ENCODE measurements at regions not wholly inside any gene's neighbourhood (a gene's known extent, or its start where the extent isn't known, plus 50 kb on each side); places are given as distances from the start of the nearest gene placed in this dataset.
"Not testable (repeated sequence)": the region's sequence is repeated elsewhere in the genome, so short reads cannot be mapped to it uniquely, and the experiment has no call there.

- H3K27ac ChIP-seq, result no peak overlapping the region
- no peaks in the 10 kb centered on the region for H3K9me3 ChIP-seq (replicated peaks in 1 of 3)
- H3K36me3 ChIP-seq (replicated peaks in 1 of 2), result no peaks in the 10 kb centered on the region
- H3K4me3 ChIP-seq, result no peak overlapping the region
- TF ChIP-seq POLR2A (IDR thresholded peaks at IDR 0.05) (no peak), CTCF (IDR thresholded peaks at IDR 0.05) (no peak)
- WGBS, 4 donors, result 77 to 95% (median 85%) methylated on average over 2 of the region's 2 CpGs
- DNase-seq, result no peak
- intact Hi-C loops (cut with DNase I), result loop anchor here in 1 of 2 donors (5.0 kb wide), 1 partner anchor 100 kb away; the partner anchor contains the start of gene LMNB1
- no peaks in the 10 kb centered on the region for H3K27me3 ChIP-seq
- no peaks in the 10 kb centered on the region for H3K4me1 ChIP-seq (replicated peaks in 1 of 2)
Observed at GRCh38 chr5:126677121-126677520, 76.4 kb downstream of the PHAX start.

- Histone ChIP-seq H3K4me3 (no peak overlapping the region), H3K27me3 (no peaks in the 10 kb centered on the region), H3K4me1 (replicated peaks in 1 of 2) (no peaks in the 10 kb centered on the region), H3K9me3 (replicated peaks in 1 of 3) (no peaks in the 10 kb centered on the region), H3K27ac (no peak overlapping the region), H3K36me3 (replicated peaks in 1 of 2) (no peaks in the 10 kb centered on the region)
- intact Hi-C loops (cut with DNase I), result no loop called here
- 36 to 52% (median 41%) methylated on average over 3 to 4 of the region's 4 CpGs for WGBS, 4 donors
- TF ChIP-seq CTCF (IDR thresholded peaks at IDR 0.05) (no peak), POLR2A (IDR thresholded peaks at IDR 0.05) (no peak)
- no peak for DNase-seq
Observed at GRCh38 chr5:126680191-126680817, 79.6 kb downstream of the PHAX start.

- WGBS, 4 donors, result 79 to 88% (median 85%) methylated on average over 9 of the region's 9 CpGs
- DNase-seq; intact Hi-C loops (cut with DNase I): not testable (repeated sequence)
Observed at GRCh38 chr5:126681314-126681713, 80.6 kb downstream of the PHAX start.

GRCh38 chr5:126681970-126682369, 81.2 kb downstream of the PHAX start:
- 63 to 76% (median 72%) methylated on average over 6 of the region's 6 CpGs for WGBS, 4 donors
- no peak overlapping the region for H3K27ac ChIP-seq

More at GRCh38 chr5:126681314-126681713, 80.6 kb downstream of the PHAX start:
- not testable (repeated sequence) for H3K4me3 ChIP-seq; H3K27me3 ChIP-seq; H3K36me3 ChIP-seq (replicated peaks in 1 of 2); H3K4me1 ChIP-seq (replicated peaks in 1 of 2); H3K9me3 ChIP-seq (replicated peaks in 1 of 3); H3K27ac ChIP-seq

More at GRCh38 chr5:126681970-126682369, 81.2 kb downstream of the PHAX start:
- no peaks in the 10 kb centered on the region for H3K9me3 ChIP-seq (replicated peaks in 1 of 3)
- no peaks in the 10 kb centered on the region for H3K4me1 ChIP-seq (replicated peaks in 1 of 2)
- TF ChIP-seq CTCF (IDR thresholded peaks at IDR 0.05) (no peak), POLR2A (IDR thresholded peaks at IDR 0.05) (no peak)
- H3K36me3 ChIP-seq (replicated peaks in 1 of 2), result no peaks in the 10 kb centered on the region
- DNase-seq, result no peak
- H3K4me3 ChIP-seq, result no peak overlapping the region
- H3K27me3 ChIP-seq, result no peaks in the 10 kb centered on the region
- intact Hi-C loops (cut with DNase I), result no loop called here
